ENCODE measurements at regions not wholly inside any gene's neighbourhood (a gene's known extent, or its start where the extent isn't known, plus 50 kb on each side); places are given as distances from the start of the nearest gene placed in this dataset.

DNA sequence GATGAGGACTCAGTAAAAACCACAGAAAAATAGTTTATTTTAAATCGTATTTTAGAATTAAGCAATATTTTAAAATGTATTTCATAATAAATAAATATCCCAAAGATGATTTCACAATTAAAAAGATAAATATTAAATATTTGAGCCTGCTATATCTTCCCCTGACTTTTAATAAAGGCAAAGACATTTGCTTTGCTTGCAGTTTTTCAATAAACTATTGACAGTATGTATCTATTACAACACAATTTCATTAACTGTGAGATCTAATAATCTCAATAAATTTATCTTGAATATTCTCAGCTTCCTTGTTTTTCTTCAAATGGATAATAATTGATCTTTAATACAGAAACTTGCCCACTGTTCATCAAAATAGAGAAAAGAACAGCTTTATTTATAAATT is 186.2 kb upstream of the TARS1 start:
- no peak for DNase-seq (ENCODE audit: low spot score)

DNA sequence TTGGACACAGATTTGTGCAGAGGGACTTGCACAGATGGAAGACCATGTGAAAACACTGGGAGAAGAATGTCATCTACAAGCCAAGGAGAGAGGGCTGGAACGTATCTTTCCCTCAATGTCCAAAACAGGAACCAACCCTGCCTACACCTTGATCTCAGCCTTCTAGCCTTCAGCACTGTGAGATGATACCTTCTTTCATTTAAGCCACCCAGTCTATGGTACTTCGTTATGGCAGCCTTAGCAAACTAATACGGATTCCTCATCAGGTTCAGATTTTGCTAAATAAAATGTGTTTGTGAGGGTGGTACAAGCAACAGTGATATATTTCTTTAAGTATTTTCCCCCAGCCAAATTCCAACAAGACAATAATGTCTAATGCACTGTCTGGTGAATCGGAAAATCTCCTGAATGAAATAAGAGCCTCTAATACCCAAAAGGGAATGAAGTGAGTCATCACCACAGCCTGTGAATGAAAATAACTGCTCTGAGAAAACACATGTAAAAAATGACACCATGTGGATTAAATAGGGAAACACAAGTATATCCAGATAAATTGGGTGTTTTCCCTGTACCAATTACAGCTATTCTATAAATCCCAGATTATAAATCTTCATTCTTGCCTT is 182.8 kb upstream of the TARS1 start:
- no peak for DNase-seq (ENCODE audit: low spot score)

DNA sequence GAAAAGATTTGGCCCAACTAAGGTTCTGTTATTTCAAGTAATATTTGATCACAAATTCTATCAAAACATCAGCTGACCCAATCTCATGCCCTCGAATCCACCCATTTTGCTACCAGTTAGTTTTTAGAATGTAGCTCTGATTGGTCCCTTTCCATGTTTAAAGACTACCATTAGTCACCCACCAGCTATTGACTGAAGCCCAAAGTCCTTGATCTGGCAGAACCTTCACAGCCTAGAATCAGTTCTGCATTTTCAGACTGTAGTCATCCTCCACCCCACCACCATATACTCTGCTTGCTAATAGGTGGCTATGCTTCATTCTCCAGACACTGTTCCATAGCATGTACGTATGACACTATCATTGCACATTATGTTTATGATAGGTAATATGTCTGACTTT is 182.2 kb upstream of the TARS1 start:
- no peak for DNase-seq (ENCODE audit: low spot score)

DNA sequence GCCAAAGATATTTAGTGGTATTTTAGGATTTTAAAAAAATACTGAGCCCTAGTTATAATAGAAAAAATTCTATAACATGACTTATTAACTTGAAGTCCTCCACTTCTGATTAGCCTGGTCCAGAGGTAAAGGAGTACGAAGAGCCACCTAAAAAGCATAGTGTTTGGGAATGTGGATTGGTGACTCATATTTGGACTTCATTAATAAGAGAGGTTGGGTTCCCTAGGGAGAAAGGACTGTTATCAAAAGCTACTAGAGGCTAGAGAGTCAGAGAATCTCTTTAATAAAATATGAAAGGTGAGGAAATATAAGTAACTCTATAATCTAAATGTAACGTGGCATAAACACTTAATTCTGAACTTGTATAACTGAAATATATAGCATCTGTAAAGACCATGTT is 180.7 kb upstream of the TARS1 start:
- DNase-seq (ENCODE audit: low spot score) = no peak

DNA sequence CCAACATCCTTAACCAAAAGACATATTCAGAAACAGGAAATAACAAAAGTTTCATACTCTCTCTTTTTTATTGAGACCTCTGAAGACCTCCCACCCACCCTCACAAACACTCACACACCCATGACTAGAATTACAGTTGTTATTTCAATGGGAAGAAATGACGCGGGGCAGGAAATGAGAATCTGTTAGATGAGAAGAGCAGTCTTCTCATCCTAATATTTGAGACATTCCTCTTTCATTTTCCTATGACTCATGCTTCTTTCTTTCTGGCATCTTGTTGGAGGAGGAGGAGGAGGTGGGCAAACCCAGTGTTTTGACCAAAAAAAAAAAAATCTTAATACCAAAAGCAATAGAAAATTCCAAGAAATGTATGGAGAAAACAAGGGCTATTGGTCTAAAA is 179.5 kb upstream of the TARS1 start:
- DNase-seq (ENCODE audit: low spot score) = no peak

DNA sequence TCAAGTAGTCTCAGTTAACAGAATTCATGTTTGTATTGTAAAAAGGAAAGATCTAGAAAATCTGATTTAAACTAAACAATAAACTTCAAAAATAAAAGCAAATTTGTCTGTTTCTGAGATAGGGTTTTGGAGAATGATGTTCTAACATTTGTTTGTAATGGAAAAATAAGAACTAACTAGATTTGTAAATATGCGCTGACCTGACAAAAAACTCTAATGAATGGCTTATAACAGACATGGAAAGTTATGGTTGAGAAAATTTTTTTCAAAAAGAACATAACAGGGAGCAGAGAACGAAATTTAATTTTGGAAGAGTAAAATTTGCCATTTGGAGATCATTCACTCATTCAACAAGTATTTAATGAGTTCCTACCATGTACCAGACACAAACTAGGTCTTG is 179.0 kb upstream of the TARS1 start:
- DNase-seq (ENCODE audit: low spot score) = no peak

DNA sequence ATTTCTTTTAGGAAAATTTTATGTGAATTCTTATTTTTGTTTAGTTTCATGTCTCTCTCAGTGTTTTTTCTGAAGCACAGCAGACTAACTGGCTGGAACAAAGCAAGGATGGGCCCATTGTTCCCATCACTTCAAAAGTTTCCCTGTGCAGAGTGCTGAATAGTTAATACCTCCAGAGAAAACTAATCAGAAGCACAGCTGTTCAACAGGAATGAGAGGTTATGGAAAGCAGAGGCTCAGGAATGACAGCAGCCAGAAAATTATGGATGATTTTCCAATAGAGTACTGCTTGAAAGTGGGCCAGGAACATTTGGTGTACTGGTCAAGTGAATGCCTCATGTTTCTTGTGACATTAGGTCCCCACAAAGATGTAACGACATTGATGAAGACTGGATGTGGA is 173.0 kb upstream of the TARS1 start:
- DNase-seq (ENCODE audit: low spot score) = no peak

DNA sequence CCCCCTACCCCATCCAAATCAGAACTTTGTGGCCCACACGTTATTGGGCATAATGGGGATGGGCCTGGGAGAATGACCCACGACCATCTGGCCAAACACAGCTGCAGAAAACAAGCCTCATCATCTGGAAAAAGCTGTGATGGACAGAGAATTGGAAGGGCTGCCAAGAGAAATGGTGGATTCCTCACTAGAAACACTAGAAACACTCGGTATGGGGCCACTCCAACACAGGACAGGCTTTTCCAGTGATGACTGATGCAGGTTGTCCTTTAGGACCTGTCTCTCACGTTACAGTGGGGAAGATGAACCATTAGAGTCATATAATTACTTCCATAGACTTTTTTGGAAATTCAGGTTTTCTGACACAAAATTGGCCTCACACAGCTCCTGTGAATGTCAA is 172.4 kb upstream of the TARS1 start:
- no peak for DNase-seq (ENCODE audit: low spot score)

DNA sequence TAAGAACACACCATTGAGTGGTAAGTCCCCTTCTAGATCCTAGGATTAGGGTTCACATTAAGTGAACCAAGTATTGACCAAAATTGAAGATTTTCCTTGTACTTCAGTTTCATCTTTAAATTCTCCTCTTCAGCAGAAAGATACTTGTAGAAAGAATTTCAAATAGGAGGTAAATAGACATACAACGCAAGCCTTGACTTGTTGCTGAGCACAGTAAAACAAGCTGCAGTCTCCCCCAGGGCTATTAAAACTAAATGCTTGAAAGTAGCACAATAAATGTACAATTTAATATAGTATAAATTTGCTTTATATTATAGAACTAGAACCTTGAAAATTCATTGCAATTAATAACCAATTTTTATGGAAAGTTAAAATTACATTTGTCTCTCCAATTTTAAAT is 170.1 kb upstream of the TARS1 start:
- DNase-seq (ENCODE audit: low spot score) = no peak

DNA sequence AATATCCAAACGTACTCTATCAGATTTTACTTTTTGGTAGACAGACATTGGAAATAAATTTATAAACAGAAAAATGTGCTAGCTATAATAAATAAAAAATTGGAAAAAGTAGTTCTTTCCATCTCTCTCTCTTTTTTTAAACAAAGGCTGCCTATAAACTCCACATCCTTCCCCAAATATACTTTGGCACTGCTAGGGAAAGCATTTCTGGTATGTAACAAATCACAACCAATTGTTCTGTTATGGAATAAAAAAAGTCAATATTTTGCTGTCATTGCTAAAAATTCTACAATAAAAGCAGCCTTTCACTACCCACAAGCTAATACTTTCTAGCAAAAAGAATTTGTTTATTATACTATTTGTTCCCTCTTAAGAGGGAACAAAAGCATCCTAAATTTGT is 169.2 kb upstream of the TARS1 start:
- DNase-seq (ENCODE audit: low spot score) = no peak

DNA sequence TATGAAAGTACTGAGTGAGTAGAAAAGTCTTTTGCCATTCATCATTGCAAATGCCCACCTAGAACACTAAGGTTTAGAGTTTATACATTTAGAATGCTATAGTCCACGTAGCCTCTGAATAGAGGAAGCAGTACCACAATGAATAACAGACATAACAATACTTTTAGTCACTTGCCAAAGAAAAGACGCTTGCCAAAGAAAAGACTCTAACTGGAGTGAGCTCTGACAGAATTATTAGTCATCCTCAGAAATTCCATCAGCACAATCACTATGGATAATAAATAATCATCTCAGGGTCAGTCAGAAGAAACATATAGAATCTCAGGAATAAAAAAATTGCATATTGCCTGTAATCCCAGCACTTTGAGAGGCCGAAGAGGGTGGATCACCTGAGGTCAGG is 168.5 kb upstream of the TARS1 start:
- DNase-seq (ENCODE audit: low spot score) = no peak

DNA sequence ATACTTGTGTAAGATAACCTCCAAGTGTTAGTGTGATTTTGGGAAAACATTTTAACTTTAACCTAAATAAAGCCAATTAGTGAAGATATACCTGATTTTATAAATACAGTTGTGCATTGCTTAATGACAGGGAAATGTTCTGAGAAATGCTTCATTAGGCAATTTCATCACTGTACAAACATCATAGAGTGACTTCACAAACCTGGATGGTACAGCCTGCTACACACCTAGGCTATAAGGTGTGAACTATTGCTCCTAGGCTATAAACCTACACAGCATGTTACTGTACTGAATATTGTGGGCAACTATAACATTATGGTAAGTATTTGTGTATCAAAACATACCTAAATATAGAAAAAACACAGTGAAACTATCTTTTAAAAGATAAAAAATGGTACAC is 166.8 kb upstream of the TARS1 start:
- DNase-seq (ENCODE audit: low spot score) = no peak

DNA sequence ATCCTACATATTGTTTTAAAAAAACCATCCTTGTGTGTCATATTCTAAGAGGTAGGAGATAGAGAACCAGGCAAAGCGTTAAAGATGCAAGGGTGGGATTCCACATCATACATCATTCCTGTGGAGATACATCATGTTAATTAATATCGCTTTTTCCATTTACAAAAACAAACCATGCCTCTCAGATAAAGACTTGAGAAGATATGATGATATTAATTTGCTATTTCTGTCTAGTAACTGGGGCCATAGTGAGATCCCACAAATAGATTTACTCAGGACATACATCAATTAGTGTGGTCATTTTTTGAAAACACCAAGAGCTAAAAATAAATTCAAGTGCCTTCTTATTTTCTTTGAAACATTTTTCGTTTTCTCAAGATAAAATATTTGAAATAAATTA is 165.4 kb upstream of the TARS1 start:
- no peak for DNase-seq (ENCODE audit: low spot score)

DNA sequence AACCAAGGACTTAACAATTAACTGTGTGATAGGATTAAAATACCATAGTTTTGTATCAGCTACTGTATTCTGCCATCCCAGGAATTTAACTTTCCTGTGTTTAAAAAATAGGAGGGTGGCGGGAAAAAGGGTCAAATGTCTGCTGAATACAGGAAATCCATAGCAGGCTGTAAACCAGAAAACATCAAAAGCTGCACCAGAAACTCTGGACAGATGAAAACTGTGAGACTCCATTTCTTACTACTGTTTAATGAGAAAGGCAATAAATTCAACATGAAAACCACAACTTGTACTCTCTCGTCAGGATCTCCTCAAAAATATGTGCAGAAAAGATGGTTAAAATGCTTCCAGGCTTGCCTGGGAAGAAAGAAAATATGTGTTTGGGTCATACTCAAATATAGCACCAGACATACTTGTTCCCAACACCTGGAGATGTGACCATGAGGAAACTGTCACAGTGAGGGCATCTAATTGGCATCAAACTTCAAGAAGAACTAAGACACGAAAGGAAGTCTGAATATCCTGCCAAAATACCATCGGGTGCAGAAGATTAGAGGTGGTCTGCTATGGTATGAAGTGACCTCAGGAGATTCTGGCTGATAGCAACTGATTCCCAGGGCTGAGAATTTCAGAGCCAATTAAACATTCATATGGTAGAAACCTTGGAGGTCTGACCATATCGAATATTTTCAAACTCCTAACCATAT is 164.7 kb upstream of the TARS1 start:
- no peak for DNase-seq (ENCODE audit: low spot score)

DNA sequence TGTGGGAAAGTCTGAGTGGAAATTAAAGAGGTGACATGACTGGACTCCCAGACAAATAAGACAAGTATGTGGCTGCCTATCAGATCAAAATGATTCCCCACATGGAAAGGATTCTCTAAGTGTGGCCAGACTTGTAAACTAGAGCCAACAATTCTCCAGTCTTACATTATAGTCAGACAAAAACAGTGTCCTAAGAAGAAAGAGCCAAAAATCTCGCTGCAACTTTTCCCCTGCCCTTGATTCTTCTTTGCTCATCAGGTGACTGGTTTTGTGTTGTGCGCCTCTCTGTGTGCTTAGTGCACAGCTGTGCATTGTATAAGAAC is 164.2 kb upstream of the TARS1 start:
- DNase-seq (ENCODE audit: low spot score) = no peak

DNA sequence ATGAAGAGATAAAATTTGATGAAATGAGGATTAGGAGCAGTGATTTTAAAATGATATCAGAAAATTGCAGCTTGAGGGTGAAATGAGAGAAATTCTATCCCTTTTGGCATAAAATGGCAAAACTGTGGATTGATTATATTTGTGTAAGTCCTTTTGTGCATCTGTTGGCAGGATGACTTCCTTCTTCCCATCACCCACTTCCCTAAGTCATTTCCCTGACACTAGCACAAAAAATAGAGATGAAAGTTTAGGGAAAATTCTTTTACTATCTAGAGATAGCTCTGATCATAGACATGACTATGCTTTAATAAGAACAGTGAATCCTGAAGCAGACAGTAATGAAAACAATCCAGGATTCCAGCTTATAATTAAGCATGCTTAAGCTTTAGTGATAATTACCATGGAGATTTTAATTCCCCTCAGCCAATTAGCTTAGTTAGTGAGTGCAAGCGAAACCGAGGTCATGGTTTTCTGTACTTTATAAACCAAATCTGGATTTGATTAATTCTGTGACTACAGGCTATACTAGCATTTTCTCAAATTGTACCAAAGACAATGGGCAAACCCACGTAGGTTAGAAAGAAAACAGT is 163.6 kb upstream of the TARS1 start:
- no peak for DNase-seq (ENCODE audit: low spot score)

DNA sequence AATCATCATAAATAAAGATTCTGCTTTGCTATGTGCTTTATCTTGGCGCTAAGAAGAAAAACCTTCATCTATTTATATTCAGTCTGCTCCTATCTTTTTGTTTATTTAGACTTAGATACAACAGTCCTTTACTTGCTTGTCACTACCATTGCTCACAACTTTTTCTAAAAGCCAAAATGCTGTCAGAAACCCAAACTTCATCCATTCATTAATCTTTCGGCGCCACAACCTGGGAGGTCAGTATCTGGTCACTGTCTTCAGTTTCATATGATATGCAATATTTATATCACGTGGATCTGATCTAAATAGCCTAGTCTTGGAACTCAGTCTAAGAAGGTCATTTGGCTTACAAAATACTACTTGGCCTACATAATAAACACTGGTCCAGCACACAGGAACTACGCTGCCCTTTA is 159.3 kb upstream of the TARS1 start:
- DNase-seq (ENCODE audit: low spot score) = no peak

DNA sequence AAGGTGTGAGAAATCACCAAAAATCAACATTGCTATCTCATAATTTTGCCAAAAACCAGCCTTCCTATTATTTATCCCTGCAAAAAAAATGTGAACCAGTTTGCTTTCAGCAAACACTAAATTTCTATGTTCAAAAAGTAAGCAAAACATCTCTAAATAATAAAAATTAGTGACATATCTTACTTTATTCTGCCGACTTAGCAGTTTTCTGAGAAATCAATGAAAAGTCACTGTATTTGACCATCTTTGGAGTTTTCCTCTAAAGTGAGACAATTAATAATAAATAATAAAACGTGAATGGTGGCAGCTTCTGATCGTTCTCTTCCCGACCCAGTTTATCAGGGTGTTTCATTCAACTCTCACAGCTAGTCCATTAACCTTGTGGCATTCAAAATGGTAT is 158.6 kb upstream of the TARS1 start:
- DNase-seq (ENCODE audit: low spot score) = no peak

DNA sequence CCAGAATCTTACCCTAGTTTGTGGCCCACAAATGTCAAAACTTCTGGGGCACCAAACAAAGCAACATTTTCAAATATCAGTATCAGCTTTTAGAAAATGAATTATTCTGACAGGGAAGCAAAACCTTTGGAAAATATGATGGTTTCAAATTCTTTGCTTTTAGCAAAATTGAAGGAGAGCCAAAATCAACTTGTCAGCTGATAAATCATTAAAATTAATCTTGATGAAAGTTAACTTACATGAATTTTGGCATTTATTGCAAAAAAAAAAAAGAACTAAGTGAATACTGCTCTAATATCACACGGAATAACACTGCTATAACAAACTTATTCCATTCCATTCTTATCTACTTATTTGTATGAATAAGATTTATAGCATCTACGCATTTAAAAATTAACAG is 158.1 kb upstream of the TARS1 start:
- DNase-seq (ENCODE audit: low spot score) = no peak

DNA sequence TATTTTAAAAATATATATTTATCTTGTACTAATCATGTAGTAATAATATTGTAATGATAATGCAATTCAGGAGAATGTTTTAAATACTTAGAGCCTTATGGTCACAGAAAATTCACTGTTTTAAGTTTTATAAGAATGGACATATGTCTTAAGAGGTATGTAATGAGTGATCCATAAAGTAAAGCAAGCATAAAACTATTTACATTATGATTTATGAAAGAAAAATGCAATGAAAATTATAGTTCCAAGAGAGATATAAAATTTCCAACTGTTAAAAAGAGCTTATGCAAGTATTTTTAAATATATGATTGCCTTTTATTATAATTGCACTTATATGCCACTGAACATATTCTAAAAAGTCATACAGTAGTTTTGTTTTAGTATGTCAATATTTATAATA is 157.5 kb upstream of the TARS1 start:
- DNase-seq (ENCODE audit: low spot score) = no peak

DNA sequence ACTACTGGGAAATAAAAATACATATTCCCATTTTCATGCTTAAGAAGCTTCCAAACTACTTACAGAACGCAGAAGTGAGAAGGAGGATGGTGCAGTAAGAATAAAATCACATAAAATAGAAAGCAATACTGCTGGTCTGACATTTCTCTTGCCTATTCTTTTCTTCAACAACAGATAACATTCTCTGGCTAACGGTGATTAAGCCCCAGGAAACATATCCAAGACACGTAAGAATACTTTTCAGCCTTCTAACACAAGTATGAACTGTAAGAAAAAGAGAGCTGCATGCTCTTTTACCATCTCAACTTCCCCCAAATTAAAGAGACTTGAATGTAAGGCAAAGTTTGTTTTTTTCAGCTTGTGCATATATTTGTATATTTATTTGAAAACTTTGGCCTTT is 156.1 kb upstream of the TARS1 start:
- DNase-seq (ENCODE audit: low spot score) = no peak

DNA sequence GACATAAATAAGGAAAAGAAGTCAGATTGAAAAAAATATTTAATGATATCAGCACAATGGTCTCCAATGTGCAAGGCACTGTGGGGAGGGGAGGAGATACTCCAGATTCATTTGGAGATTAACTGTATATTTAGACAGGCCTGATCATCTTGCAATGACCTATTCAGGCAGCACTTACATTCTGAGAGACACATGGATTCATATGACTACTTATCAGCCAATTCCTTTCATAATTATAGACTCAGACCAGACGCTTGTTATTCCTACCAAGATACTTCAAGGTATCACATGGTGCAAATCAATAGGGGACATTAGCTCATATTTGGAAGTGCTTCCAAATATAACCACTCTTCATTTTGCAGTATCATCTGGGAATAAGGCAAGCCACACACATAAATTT is 153.5 kb upstream of the TARS1 start:
- DNase-seq (ENCODE audit: low spot score) = no peak

DNA sequence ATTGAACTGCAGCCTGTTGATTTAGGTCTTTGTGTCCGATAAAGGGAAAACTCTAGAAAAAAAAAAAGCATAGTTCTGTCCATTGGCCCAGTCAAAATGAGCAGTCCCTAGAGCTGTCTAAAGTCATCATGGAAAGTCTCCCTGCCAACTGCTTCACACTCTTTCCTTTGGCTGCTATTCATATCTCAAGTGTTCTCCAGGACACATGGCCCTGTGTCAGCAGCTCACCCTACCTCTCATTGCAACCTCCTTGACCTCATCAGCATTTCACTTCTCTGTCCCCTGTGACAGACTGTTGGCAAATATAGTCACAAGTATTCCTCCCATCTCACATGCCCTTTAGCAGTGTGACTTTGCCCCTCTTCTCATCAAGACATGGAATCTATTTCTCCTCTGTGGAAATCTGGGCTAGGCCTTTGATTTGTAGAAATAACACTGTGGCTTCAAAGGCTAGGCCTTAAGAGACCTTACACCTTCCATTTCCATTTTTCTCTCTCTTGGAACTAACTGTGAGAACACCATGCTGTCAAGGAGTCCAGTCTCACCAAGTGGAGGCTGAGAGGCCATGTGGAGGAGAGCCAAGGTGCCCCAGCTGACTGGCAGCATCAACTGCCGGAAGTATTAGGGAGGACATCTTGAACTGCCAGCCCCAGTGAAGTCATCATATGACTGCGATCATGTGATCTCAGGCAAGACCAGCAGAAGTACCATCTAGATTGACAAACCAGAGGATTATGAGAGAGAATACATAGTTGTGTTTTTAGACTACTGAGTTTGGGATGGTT is 149.4 kb upstream of the TARS1 start:
- DNase-seq (ENCODE audit: low spot score) = no peak
